H1 (cell line): ENCODE measurements at regions not wholly inside any gene's neighbourhood (a gene's known extent, or its start where the extent isn't known, plus 50 kb on each side); places are given as distances from the start of the nearest gene placed in this dataset.

Experiments
- CTCF ChIA-PET: fragments of 300-600 bp; sonication (Branson Sonifier 250); formaldehyde crosslinking; loops from one replicate; lab custom pipeline; 2021; ENCODE audit not compliant: partially characterized antibody; lab: Charles Lee
- POLR2A ChIA-PET: fragments of 300-600 bp; sonication (Branson Sonifier 250); formaldehyde crosslinking; loops from one replicate; lab custom pipeline; 2021; ENCODE audit warnings: inconsistent platforms; ENCODE audit not compliant: partially characterized antibody; lab: Charles Lee
- DNase-seq, 2 experiments: peaks; one replicate each; pipeline versions ENCODE4 v3.0.0 to v3.0.0-alpha.2; 2010 to 2022; ENCODE audit warnings: low spot score in 2 of 2, low read depth in 1 of 2, mixed read lengths in 1 of 2
- FAIRE-seq: peaks from 2 replicates; lab custom pipeline; 2011; peaks lifted over from hg19 to GRCh38; lab: Jason Lieb, UNC
- H2AFZ ChIP-seq: 2 replicates; pipeline ENCODE4 v1.8.1; 2012; ENCODE audit warnings: low read length, inconsistent platforms
- H2AK5ac ChIP-seq: 2 replicates; pipeline ENCODE4 v1.6.1; 2013; ENCODE audit warnings: low read depth, low read length
- H2BK120ac ChIP-seq: replicated peaks from 2 replicates; pipeline ENCODE3; 2013; ENCODE audit warnings: low read depth, low read length, inconsistent platforms
- H2BK12ac ChIP-seq: 2 replicates; pipeline ENCODE4 v1.6.1; 2013; ENCODE audit warnings: low read depth, low read length
- H2BK15ac ChIP-seq: 2 replicates; pipeline ENCODE4 v1.6.1; 2013; ENCODE audit warnings: low read length
- H2BK20ac ChIP-seq: 2 replicates; pipeline ENCODE4 v1.6.1; 2013; ENCODE audit warnings: low read length
- H2BK5ac ChIP-seq: 2 replicates; pipeline ENCODE4 v1.6.1; 2013; ENCODE audit warnings: low read depth, low read length
- H3K14ac ChIP-seq: 2 replicates; pipeline ENCODE4 v1.6.1; 2013; ENCODE audit warnings: inconsistent platforms; ENCODE audit not compliant: insufficient read length
- H3K18ac ChIP-seq: 2 replicates; pipeline ENCODE4 v1.6.1; 2013; ENCODE audit warnings: low read length; ENCODE audit errors: extremely low read depth
- H3K23ac ChIP-seq: 2 replicates; pipeline ENCODE4 v1.6.1; 2013; ENCODE audit warnings: inconsistent platforms; ENCODE audit not compliant: insufficient read length
- H3K23me2 ChIP-seq: 2 replicates; pipeline ENCODE4 v1.6.1; 2013; ENCODE audit warnings: low read depth, low read length
- H3K27ac ChIP-seq: 2 replicates; pipeline ENCODE4 v1.6.1; 2011; ENCODE audit warnings: low read depth, low read length, inconsistent platforms
- H3K27me3 ChIP-seq, 4 experiments: replicated peaks in 1 of 4; 1 replicate in 1 of 4; 2 replicates in 3 of 4; pipeline versions ENCODE4 v1.6.1 to v1.8.1; 2011 to 2013; ENCODE audit warnings: low read length in 3 of 4, mild to moderate bottlenecking in 3 of 4, inconsistent platforms in 2 of 4, mixed read lengths in 2 of 4, moderate library complexity in 1 of 4; ENCODE audit not compliant: control insufficient read depth in 3 of 4, insufficient read depth in 3 of 4; ENCODE audit errors: extremely low read depth in 1 of 4
- H3K36me3 ChIP-seq, 4 experiments: 2 replicates each; pipeline versions ENCODE4 v1.6.1 to v1.8.1; 2011 to 2013; ENCODE audit warnings: mild to moderate bottlenecking in 4 of 4, low read length in 3 of 4, moderate library complexity in 2 of 4, control low read depth in 1 of 4, inconsistent platforms in 1 of 4; ENCODE audit not compliant: insufficient read depth in 4 of 4, control insufficient read depth in 2 of 4
- H3K4ac ChIP-seq: replicated peaks from 2 replicates; pipeline ENCODE3; 2013; ENCODE audit warnings: low read length, low read depth, mixed read lengths, inconsistent platforms; ENCODE audit not compliant: insufficient read length
- H3K4me1 ChIP-seq, 4 experiments: replicated peaks in 1 of 4; 1 replicate in 1 of 4; 2 replicates in 3 of 4; pipeline versions ENCODE4 v1.6.1 to v1.8.1; 2011 to 2013; ENCODE audit warnings: low read length in 3 of 4, inconsistent platforms in 2 of 4, mixed read lengths in 1 of 4; ENCODE audit not compliant: insufficient read depth in 4 of 4, control insufficient read depth in 3 of 4
- H3K4me2 ChIP-seq, 2 experiments: 2 replicates each; pipeline versions ENCODE4 v1.6.1 to v1.8.1; 2011 to 2013; ENCODE audit warnings: low read depth in 2 of 2, low read length in 2 of 2, control low read depth in 1 of 2, inconsistent platforms in 1 of 2, mild to moderate bottlenecking in 1 of 2; ENCODE audit not compliant: insufficient read depth in 1 of 2
- H3K4me3 ChIP-seq, 4 experiments: fragments of 200-600, 300-600 bp in 1 of 4; sonication (generic), shearing (Covaris generic), sonication (Bioruptor Twin) in 1 of 4; 2 replicates each; pipeline versions ENCODE4 v1.5.1 to v1.8.1; 2011 to 2016; ENCODE audit warnings: low read length in 4 of 4, low read depth in 3 of 4, control low read depth in 2 of 4, inconsistent platforms in 2 of 4, mild to moderate bottlenecking in 2 of 4, mixed read lengths in 1 of 4, moderate library complexity in 1 of 4; ENCODE audit not compliant: insufficient read depth in 2 of 4; ENCODE audit errors: extremely low read depth in 1 of 4
- H3K56ac ChIP-seq: replicated peaks from 2 replicates; pipeline ENCODE3; 2013; ENCODE audit warnings: low read depth, mild to moderate bottlenecking, mixed read lengths, low read length, inconsistent platforms; ENCODE audit not compliant: insufficient read length
- H3K79me1 ChIP-seq: 2 replicates; pipeline ENCODE4 v1.6.1; 2013; ENCODE audit warnings: low read depth, low read length, control low read depth
- H3K79me2 ChIP-seq, 2 experiments: 2 replicates each; pipeline versions ENCODE4 v1.6.1 to v1.8.1; 2012 to 2013; ENCODE audit warnings: low read length in 2 of 2, mild to moderate bottlenecking in 2 of 2, inconsistent platforms in 1 of 2; ENCODE audit not compliant: insufficient read depth in 2 of 2, control insufficient read depth in 1 of 2
- H3K9ac ChIP-seq, 4 experiments: replicated peaks in 1 of 4; 1 replicate in 1 of 4; 2 replicates in 3 of 4; pipeline versions ENCODE4 v1.6.1 to v1.8.1; 2011 to 2013; ENCODE audit warnings: low read depth in 3 of 4, low read length in 3 of 4, control low read depth in 2 of 4, mild to moderate bottlenecking in 2 of 4, moderate library complexity in 2 of 4, inconsistent platforms in 1 of 4; ENCODE audit errors: extremely low read depth in 1 of 4
- H3K9me3 ChIP-seq, 2 experiments: 2 replicates each; pipeline versions ENCODE4 v1.6.1 to v1.8.1; 2012 to 2013; ENCODE audit warnings: mild to moderate bottlenecking in 2 of 2, moderate library complexity in 2 of 2, control low read depth in 1 of 2, inconsistent platforms in 1 of 2, low read depth in 1 of 2, low read length in 1 of 2, mixed read lengths in 1 of 2; ENCODE audit not compliant: insufficient read depth in 2 of 2
- H4K20me1 ChIP-seq, 2 experiments: replicated peaks in 1 of 2; 2 replicates each; pipeline versions ENCODE3 to v1.8.1; 2011 to 2013; ENCODE audit warnings: inconsistent platforms in 2 of 2, low read length in 2 of 2, mild to moderate bottlenecking in 1 of 2; ENCODE audit not compliant: insufficient read depth in 2 of 2, control insufficient read depth in 1 of 2
- H4K5ac ChIP-seq: 2 replicates; pipeline ENCODE4 v1.6.1; 2013; ENCODE audit warnings: low read length, low read depth, mixed read lengths, inconsistent platforms; ENCODE audit not compliant: insufficient read length
- H4K8ac ChIP-seq: 2 replicates; pipeline ENCODE4 v1.8.0; 2013; ENCODE audit warnings: mild to moderate bottlenecking, moderate library complexity, low read length, inconsistent platforms; ENCODE audit not compliant: insufficient read depth; ENCODE audit errors: extremely low read depth
- H4K91ac ChIP-seq: replicated peaks from 2 replicates; pipeline ENCODE3; 2013; ENCODE audit warnings: low read length, mixed read lengths, inconsistent platforms; ENCODE audit not compliant: insufficient read length
- CHD1 ChIP-seq: IDR thresholded peaks from 2 replicates; pipeline ENCODE4 v1.6.1; 2012; ENCODE audit warnings: low read depth, low read length, improper control_type of control experiment
- JUND ChIP-seq: IDR thresholded peaks from 2 replicates; pipeline ENCODE4 v1.6.1; 2011; ENCODE audit warnings: mild to moderate bottlenecking, improper control_type of control experiment, low read length
- KDM1A ChIP-seq: fragments of 200-600, 300-600 bp; sonication (generic); IDR thresholded peaks from 2 replicates; pipeline ENCODE4 v1.7.1; 2016; ENCODE audit warnings: mild to moderate bottlenecking, low read length, borderline replicate concordance
- PHF8 ChIP-seq: fragments of 200-600 bp; sonication (generic); conservative IDR thresholded peaks from 2 replicates; pipeline ENCODE4 v1.7.1; 2012; ENCODE audit warnings: low read depth, mild to moderate bottlenecking, inconsistent platforms, low read length, moderate library complexity
- RFX5 ChIP-seq: IDR thresholded peaks from 2 replicates; pipeline ENCODE4 v1.6.1; 2011; ENCODE audit warnings: low read depth, low read length, improper control_type of control experiment, borderline replicate concordance
- SIRT6 ChIP-seq: IDR thresholded peaks from one replicate; pipeline ENCODE4 v1.7.1; 2012; ENCODE audit warnings: low read length, inconsistent platforms
- TAF1 ChIP-seq: IDR thresholded peaks from 2 replicates; pipeline ENCODE4 v1.6.1; 2011; ENCODE audit warnings: mild to moderate bottlenecking, low read depth, low read length
- TAF7 ChIP-seq: optimal IDR thresholded peaks from 2 replicates; pipeline ENCODE3; 2011; ENCODE audit warnings: low read depth, mild to moderate bottlenecking, inconsistent platforms, low read length, moderate library complexity, borderline replicate concordance
- WGBS, 2 experiments: shearing (Covaris generic) in 1 of 2; methylation state at CpG; one replicate each; pipeline versions ENCODE4 v1.1.6 to v1.1.7; 2013 to 2015; ENCODE audit warnings: low lambda C conversion rate in 2 of 2, mixed read lengths in 2 of 2, inconsistent platforms in 1 of 2, low coverage in 1 of 2, missing lambda C conversion rate in 1 of 2; ENCODE audit not compliant: insufficient replicate concordance in 2 of 2, insufficient coverage in 1 of 2, insufficient read length in 1 of 2; ENCODE audit errors: extremely low coverage in 1 of 2, missing lambda C conversion rate in 1 of 2; 5-methylcytosine and 5-hydroxymethylcytosine counted together

- DNase-seq (no peak), FAIRE-seq (no peak)
- H2AK5ac ChIP-seq: no peak overlapping the region
- no peak overlapping the region for H2AFZ ChIP-seq
- no peak overlapping the region for H3K14ac ChIP-seq
- H4K20me1 ChIP-seq: no peaks in the 10 kb centered on the region
- no peaks in the 10 kb centered on the region for H3K23me2 ChIP-seq
- H2BK12ac ChIP-seq: no peak overlapping the region
- H4K91ac ChIP-seq: no peak overlapping the region
- H3K27ac ChIP-seq: no peak overlapping the region
- TF ChIP-seq JUND: no peak
- TF ChIP-seq TAF1: no peak
- no peak for TF ChIP-seq CHD1
- TF ChIP-seq SIRT6: no peak
- no peak for TF ChIP-seq KDM1A
- no peak for TF ChIP-seq TAF7
- no peak for TF ChIP-seq PHF8
- no peak for TF ChIP-seq RFX5
- H2BK15ac ChIP-seq: no peak overlapping the region
- H3K27me3 ChIP-seq: peaks cover 0 to 3% (median 0%) of the 10 kb centered on the region in 4 experiments; a peak in 2 of 7 replicates
- no peak overlapping the region for H3K18ac ChIP-seq
- H4K8ac ChIP-seq: no peak overlapping the region; the same call in 1 of the 2 replicates
- H2BK120ac ChIP-seq: no peak overlapping the region
- H4K5ac ChIP-seq: no peak overlapping the region
- H3K36me3 ChIP-seq: no peaks in the 10 kb centered on the region
- peaks cover 0 to 16% (median 10%) of the 10 kb centered on the region in 4 experiments; a peak in 6 of 7 replicates for H3K4me1 ChIP-seq
- no peak overlapping the region for H3K4me2 ChIP-seq
- no peak overlapping the region for H3K23ac ChIP-seq
- H3K9me3 ChIP-seq: no peaks in the 10 kb centered on the region
- no peaks in the 10 kb centered on the region for H3K79me1 ChIP-seq
- H3K4ac ChIP-seq: no peak overlapping the region
- H3K9ac ChIP-seq: peak overlapping the region in 1 of 4 experiments; percentile 10; a peak in 1 of 7 replicates
- WGBS, 2 experiments: 81% methylated on average over 12 of the region's 12 CpGs; no CpG with 5 or more reads in 1 of the 2 experiments
- no peak overlapping the region for H3K56ac ChIP-seq
- H3K79me2 ChIP-seq: no peaks in the 10 kb centered on the region
- CTCF ChIA-PET: interaction anchor here (1.2 to 3.1 kb wide), 5 partner anchors 10 to 484 kb away, joined by 3 to 10 read pairs (median 5); no protein-coding TSS in a partner anchor
- no peak overlapping the region for H2BK5ac ChIP-seq
- no peak overlapping the region for H2BK20ac ChIP-seq
- no peak overlapping the region for H3K4me3 ChIP-seq
- POLR2A ChIA-PET: interaction anchor here (1.4 kb wide), 1 partner anchor 14 kb away, joined by 3 read pairs; no protein-coding TSS in a partner anchor
Observed at GRCh38 chr16:86034421-86034919, 135.5 kb downstream of the IRF8 start.
